Left ventricle myocardium superior (tissue), 1 donor: ENCODE measurements at regions not wholly inside any gene's neighbourhood (a gene's known extent, or its start where the extent isn't known, plus 50 kb on each side); places are given as distances from the start of the nearest gene placed in this dataset.

ENCODE experiments used
- ATAC-seq: fragments of 200-7000 bp; cut with Tn5 transposase; one replicate; pipeline ENCODE4 v1.9.1; 2020; ENCODE audit warnings: mild to moderate bottlenecking, moderate library complexity
- DNase-seq: peaks from one replicate; pipeline ENCODE4 v3.0.0-alpha.2; 2020
- intact Hi-C: fragments of 100-400 bp; cut with micrococcal nuclease; formaldehyde crosslinking; loops from one replicate; pipeline ENCODE4 v1.11.0; 2022
- donor health status: DM: no; HTN: yes; CAD: no; lungs with severe emphysema.

DNA sequence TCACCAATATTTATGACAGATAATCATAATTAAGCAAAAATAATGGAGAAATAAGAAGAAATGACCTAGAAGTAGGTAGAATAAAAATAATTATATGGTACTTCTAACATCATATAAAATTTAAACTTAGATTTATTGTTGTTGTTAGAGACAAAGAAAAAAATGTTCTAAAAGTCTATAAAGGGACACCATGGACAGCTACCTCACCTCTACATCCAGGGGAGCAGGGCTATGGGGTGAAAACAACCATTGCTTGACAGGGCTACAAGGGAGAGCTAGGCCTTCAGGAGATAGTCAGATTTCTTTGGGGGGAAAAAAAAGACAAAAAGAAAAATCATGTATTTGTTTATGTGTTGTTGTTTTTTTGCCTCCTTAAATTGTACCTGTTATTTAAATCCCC lies 841.9 kb downstream of the VGLL3 start:
- DNase-seq, result no peak
- intact Hi-C loops, result no loop called here
- ATAC-seq, result no peak

DNA sequence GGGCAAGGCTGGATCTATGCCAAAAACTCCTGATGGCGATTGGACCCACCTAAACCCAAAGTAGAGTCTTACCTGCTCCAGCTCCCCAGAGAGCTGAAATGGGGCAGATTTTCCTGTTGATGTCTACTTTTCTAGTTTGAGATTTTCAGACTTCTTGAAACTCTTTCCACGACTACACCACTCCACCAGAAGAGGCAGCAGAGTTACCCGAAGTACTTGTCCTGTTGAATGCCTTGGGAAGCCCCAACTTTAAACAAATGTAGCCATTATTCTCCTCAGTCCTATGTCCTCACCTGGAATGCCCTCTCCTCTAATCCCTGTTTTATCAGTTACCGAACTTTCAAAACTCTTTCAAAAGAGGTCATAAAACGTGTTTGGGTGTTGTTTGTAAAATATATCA lies 843.8 kb downstream of the VGLL3 start:
- DNase-seq (no peak), ATAC-seq (no peak)
- intact Hi-C loops, result no loop called here

DNA sequence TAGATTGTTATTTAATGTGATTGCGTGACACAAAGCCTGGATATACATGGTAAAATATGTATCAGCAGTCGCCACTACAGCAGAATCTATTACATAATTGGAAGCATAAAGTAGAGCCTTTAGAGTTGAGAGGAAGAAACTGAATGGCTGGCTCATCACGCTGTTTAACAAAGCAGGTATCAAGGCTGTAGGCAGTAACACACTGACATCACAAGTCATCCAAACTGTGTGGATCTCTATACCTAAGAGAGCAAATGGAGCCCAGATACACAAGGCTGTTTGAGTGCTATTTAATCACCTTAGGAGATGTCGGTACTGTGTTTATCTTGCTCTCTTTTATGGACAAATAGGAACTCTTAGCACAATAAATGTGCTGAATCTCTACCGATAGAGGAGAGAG lies 864.4 kb downstream of the VGLL3 start:
- no peak for ATAC-seq

More for the DNA sequence above, 864.4 kb downstream of the VGLL3 start:
- intact Hi-C loops, result no loop called here
- DNase-seq, result no peak
